Gastrocnemius medialis (tissue), 4 donors: ENCODE measurements at regions not wholly inside any gene's neighbourhood (a gene's known extent, or its start where the extent isn't known, plus 50 kb on each side); places are given as distances from the start of the nearest gene placed in this dataset.

ENCODE experiments used
- ATAC-seq, 2 donors: fragments of 150-250 bp; one replicate each; pipeline ENCODE4 v1.9.1; 2016
- DNase-seq, 2 donors: peaks; one replicate each; pipeline ENCODE4 v3.0.0-alpha.2; 2019
- H3K27ac ChIP-seq, 4 donors: fragments of 200-600 bp; sonication (generic); 1 replicate in 1 of 4; 2 replicates in 3 of 4; pipeline ENCODE4 v1.5.1; 2016 to 2018; ENCODE audit warnings: mild to moderate bottlenecking in 2 of 4, moderate library complexity in 1 of 4
- H3K27me3 ChIP-seq, 3 donors: fragments of 200-600 bp; sonication (generic) in 2 of 3; 1 replicate in 1 of 3; 2 replicates in 2 of 3; pipeline versions ENCODE4 v1.5.1 to v1.6.0; 2016 to 2019; ENCODE audit warnings: mild to moderate bottlenecking in 1 of 3, moderate library complexity in 1 of 3
- H3K36me3 ChIP-seq, 2 donors: fragments of 200-600 bp; sonication (generic) in 1 of 2; one replicate each; pipeline ENCODE4 v1.5.1; 2017 to 2018
- H3K4me1 ChIP-seq, 2 donors: fragments of 200-600 bp; sonication (generic) in 1 of 2; one replicate each; pipeline ENCODE4 v1.5.1; 2016 to 2017; ENCODE audit warnings: mild to moderate bottlenecking in 2 of 2
- H3K4me3 ChIP-seq, 4 donors: fragments of 200-600 bp; sonication (generic) in 3 of 4; 1 replicate in 1 of 4; 2 replicates in 3 of 4; pipeline ENCODE4 v1.5.1; 2016 to 2019; ENCODE audit warnings: mild to moderate bottlenecking in 2 of 4
- H3K9me3 ChIP-seq, 3 donors: fragments of 200-600 bp; sonication (generic) in 2 of 3; 1 replicate in 1 of 3; 2 replicates in 2 of 3; pipeline ENCODE4 v1.5.1; 2016 to 2019
- POLR2A ChIP-seq, 2 donors: fragments of 450-650 bp; IDR thresholded peaks; one replicate each; pipeline ENCODE4 v1.6.1; 2017; ENCODE audit warnings: antibody characterized with exemption in 2 of 2, mild to moderate bottlenecking in 2 of 2, moderate library complexity in 2 of 2
- in situ Hi-C, 4 donors: fragments of 200-750 bp; cut with MboI; loops; one replicate each; pipeline versions ENCODE4 v1.15.0 to v1.8.0; 2017; ENCODE audit warnings: low sequenced_read_pairs in 4 of 4
- intact Hi-C: fragments of 100-400 bp; cut with DNase I; formaldehyde crosslinking; loops from one replicate; pipeline ENCODE4 v1.15.1; 2023; ENCODE audit warnings: low total_unique reads
- TF ChIP-seq, protein P1 (sequence below), 5 experiments: fragments of 450-650 bp in 3 of 5; fragments of 200-600 bp in 2 of 5; sonication (generic) in 2 of 5; IDR thresholded peaks in 4 of 5; conservative IDR thresholded peaks in 1 of 5; 1 replicate in 4 of 5; 2 replicates in 1 of 5; pipeline ENCODE4 v1.5.1; 2016 to 2019; ENCODE audit warnings: antibody characterized with exemption in 5 of 5, mild to moderate bottlenecking in 3 of 5, moderate library complexity in 3 of 5

DNA sequence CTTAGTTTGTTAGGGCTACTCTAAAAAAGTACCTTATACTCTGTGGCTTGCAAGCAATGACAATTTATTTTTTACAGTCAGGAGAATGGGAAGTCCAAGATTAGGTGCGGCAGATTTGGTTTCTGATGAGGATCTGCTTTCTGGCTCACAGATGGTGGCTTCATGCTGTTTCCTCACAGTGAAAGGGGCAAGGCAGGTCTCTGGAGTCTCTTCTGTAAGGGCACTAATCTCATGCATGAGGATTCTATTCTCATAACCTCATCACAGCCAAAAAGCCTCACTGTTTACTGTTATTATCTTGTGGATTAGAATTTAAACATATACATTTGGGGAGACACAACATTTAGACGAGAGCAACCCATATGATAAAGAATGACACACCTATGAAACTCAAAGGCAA lies 1957.4 kb upstream of the SEL1L start:
- H3K36me3 ChIP-seq: no peaks in the 10 kb centered on the region
- in situ Hi-C loops: no loop called here
- no peak for TF ChIP-seq POLR2A (IDR thresholded peaks at IDR 0.05)
- TF ChIP-seq, protein P1, sequence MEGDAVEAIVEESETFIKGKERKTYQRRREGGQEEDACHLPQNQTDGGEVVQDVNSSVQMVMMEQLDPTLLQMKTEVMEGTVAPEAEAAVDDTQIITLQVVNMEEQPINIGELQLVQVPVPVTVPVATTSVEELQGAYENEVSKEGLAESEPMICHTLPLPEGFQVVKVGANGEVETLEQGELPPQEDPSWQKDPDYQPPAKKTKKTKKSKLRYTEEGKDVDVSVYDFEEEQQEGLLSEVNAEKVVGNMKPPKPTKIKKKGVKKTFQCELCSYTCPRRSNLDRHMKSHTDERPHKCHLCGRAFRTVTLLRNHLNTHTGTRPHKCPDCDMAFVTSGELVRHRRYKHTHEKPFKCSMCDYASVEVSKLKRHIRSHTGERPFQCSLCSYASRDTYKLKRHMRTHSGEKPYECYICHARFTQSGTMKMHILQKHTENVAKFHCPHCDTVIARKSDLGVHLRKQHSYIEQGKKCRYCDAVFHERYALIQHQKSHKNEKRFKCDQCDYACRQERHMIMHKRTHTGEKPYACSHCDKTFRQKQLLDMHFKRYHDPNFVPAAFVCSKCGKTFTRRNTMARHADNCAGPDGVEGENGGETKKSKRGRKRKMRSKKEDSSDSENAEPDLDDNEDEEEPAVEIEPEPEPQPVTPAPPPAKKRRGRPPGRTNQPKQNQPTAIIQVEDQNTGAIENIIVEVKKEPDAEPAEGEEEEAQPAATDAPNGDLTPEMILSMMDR (IDR thresholded peaks at IDR 0.05 in 4 of 5, conservative IDR thresholded peaks at IDR 0.05 in 1 of 5): no peak

DNA sequence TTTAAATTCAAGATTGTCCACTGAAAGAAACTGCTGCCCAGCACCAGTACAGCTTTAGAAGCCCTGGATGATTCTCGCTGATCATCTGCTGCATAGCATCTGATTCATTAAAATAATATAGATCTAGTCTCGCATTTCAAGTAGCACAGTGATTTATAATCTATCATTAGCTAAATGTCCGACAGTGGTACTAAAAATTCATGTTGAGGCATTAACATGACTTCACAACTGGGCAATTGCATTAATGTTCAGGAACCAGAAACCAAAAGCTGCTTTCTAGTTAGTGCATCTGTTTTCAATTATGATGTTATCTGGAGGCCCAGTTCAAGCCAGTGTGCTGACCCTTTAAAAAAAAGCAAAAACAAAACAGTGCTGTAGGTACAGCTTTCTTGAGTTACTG lies 1987.2 kb upstream of the SEL1L start:
- Histone ChIP-seq H3K4me3 (no peak overlapping the region), H3K9me3 (no peaks in the 10 kb centered on the region), H3K27ac (no peak overlapping the region), H3K4me1 (no peaks in the 10 kb centered on the region), H3K27me3 (no peaks in the 10 kb centered on the region), H3K36me3 (no peaks in the 10 kb centered on the region)
- DNase-seq: no peak
- in situ Hi-C loops: no loop called here
- no peak for ATAC-seq
- TF ChIP-seq, protein P1 (IDR thresholded peaks at IDR 0.05 in 4 of 5, conservative IDR thresholded peaks at IDR 0.05 in 1 of 5): no peak
- intact Hi-C loops: no loop called here

More for the DNA sequence above, 1957.4 kb upstream of the SEL1L start:
- Histone ChIP-seq H3K27ac (no peak overlapping the region), H3K27me3 (no peaks in the 10 kb centered on the region), H3K4me1 (no peaks in the 10 kb centered on the region), H3K4me3 (no peak overlapping the region), H3K9me3 (no peaks in the 10 kb centered on the region)
- ATAC-seq (no peak), DNase-seq (no peak)
- intact Hi-C loops: no loop called here

DNA sequence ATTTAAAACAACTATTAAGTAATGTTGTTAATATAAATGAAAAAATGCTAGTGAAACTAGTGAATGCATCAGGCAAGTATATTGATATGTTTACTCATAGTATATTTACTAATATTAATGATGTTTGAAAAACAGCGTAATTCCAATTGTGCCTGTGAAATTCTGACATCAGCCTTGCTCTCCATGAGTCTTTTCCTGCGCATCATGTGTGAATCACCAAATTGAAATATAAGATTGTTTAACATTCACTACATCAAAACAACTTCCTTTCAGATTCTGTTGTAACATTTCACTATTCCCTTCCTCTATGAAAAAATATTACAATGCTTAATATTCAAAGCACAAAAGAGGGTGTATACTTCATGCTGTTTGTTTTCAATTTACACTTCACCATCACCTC lies 1995.9 kb upstream of the SEL1L start:
- H3K27ac ChIP-seq: no peak overlapping the region
- H3K9me3 ChIP-seq: no peaks in the 10 kb centered on the region
- DNase-seq (no peak), ATAC-seq (no peak)
- TF ChIP-seq, protein P1 (IDR thresholded peaks at IDR 0.05 in 4 of 5, conservative IDR thresholded peaks at IDR 0.05 in 1 of 5): no peak
- no peak for TF ChIP-seq POLR2A (IDR thresholded peaks at IDR 0.05)
- H3K27me3 ChIP-seq: no peaks in the 10 kb centered on the region
- no peaks in the 10 kb centered on the region for H3K4me1 ChIP-seq
- H3K4me3 ChIP-seq: no peak overlapping the region
- no peaks in the 10 kb centered on the region for H3K36me3 ChIP-seq
- in situ Hi-C loops: no loop called here
- intact Hi-C loops: no loop called here

DNA sequence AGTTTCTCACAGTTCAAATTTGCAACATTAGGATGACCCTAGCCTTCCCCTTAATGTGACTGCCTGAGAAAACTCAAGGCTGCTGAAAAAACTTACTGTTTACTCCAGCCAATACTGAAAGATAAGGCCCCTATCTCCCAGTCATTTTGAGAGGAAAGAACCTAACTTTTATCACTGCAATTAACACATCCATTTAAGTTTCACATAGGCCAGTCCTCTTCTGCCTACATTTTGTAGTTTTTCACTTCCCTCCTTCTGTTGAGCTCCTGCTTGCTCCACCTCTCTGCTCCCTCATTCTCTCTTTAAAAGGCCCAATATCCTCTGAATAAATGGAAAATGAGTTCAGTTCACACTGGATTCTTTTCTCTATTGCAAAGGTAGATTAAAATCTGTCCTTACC lies 1996.2 kb upstream of the FLRT2 start:
- ATAC-seq (no peak), DNase-seq (no peak)
- Histone ChIP-seq H3K27ac (no peak overlapping the region), H3K9me3 (no peaks in the 10 kb centered on the region), H3K27me3 (no peaks in the 10 kb centered on the region), H3K4me3 (no peak overlapping the region), H3K4me1 (no peaks in the 10 kb centered on the region), H3K36me3 (no peaks in the 10 kb centered on the region)
- TF ChIP-seq POLR2A (IDR thresholded peaks at IDR 0.05): no peak
- TF ChIP-seq, protein P1 (IDR thresholded peaks at IDR 0.05 in 4 of 5, conservative IDR thresholded peaks at IDR 0.05 in 1 of 5): no peak
- intact Hi-C loops: no loop called here
- in situ Hi-C loops: no loop called here

DNA sequence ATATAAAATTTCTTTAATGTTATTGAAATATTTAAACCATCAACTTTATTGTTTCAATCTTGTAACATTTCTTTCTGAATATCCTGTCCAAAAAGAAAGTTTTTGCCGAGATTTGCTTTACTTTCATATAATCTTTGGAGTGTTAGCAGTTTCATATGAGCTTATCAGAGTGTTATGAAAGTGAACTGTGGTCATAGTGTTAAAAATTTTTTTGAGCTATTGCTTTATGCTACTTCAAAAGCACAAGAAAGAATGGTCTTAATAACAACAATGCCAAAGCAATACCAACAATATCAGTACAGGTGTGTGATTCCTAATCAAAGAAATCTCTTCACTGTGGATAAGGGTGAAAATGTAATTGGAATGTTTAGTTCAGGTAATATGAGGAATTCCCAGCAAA lies 1994.9 kb upstream of the FLRT2 start:
- H3K4me3 ChIP-seq: no peak overlapping the region
- H3K27me3 ChIP-seq: no peaks in the 10 kb centered on the region
- in situ Hi-C loops (no loop called here), intact Hi-C loops (no loop called here)
- no peak for TF ChIP-seq POLR2A (IDR thresholded peaks at IDR 0.05)
- TF ChIP-seq, protein P1 (IDR thresholded peaks at IDR 0.05 in 4 of 5, conservative IDR thresholded peaks at IDR 0.05 in 1 of 5): no peak
- H3K9me3 ChIP-seq: no peaks in the 10 kb centered on the region
- H3K36me3 ChIP-seq: no peaks in the 10 kb centered on the region
- no peak for DNase-seq
- ATAC-seq: no peak
- H3K27ac ChIP-seq: no peak overlapping the region
- no peaks in the 10 kb centered on the region for H3K4me1 ChIP-seq
